ENCODE measurements at regions not wholly inside any gene's neighbourhood (a gene's known extent, or its start where the extent isn't known, plus 50 kb on each side); places are given as distances from the start of the nearest gene placed in this dataset.

- TF ChIP-seq POLR2A (IDR thresholded peaks at IDR 0.05; ENCODE audit: low read depth) (no peak), CTCF (IDR thresholded peaks at IDR 0.05) (no peak), EP300 (IDR thresholded peaks at IDR 0.05) (no peak)
These were observed 142.9 kb downstream of the SHOX start for GRCh38 chrX:773292-774025.

Measured in esophagus muscularis mucosa (tissue), 4 donors.